MM.1S (cell line): ENCODE measurements at regions not wholly inside any gene's neighbourhood (a gene's known extent, or its start where the extent isn't known, plus 50 kb on each side); places are given as distances from the start of the nearest gene placed in this dataset.
A peak's percentile ranks its signal among the peaks of the same experiment; 100 is the strongest.

Experiments used
- DNase-seq: peaks from one replicate; pipeline ENCODE4 v3.0.0-alpha.2; 2015
- H2AFZ ChIP-seq: fragments of 300-600 bp; sonication (generic); 2 replicates; pipeline ENCODE4 v1.6.0; 2016; ENCODE audit warnings: antibody characterized with exemption, low read length
- H3F3A ChIP-seq: fragments of 300-600 bp; sonication (generic); 2 replicates; pipeline ENCODE4 v1.6.1; 2016; ENCODE audit warnings: mild to moderate bottlenecking, antibody characterized with exemption, low read length, moderate library complexity, mixed read lengths; ENCODE audit not compliant: insufficient read depth
- H3K27ac ChIP-seq: fragments of 300-600 bp; sonication (generic); 2 replicates; pipeline ENCODE4 v1.5.1; 2016; ENCODE audit warnings: mild to moderate bottlenecking, low read length
- H3K27me3 ChIP-seq: fragments of 300-600 bp; sonication (generic); replicated peaks from 2 replicates; pipeline ENCODE4 v1.6.0; 2016; ENCODE audit warnings: low read length; ENCODE audit not compliant: insufficient read depth
- H3K36me3 ChIP-seq: fragments of 300-600 bp; sonication (generic); replicated peaks from 2 replicates; pipeline ENCODE4 v1.6.1; 2016; ENCODE audit warnings: mild to moderate bottlenecking, low read length, mixed read lengths; ENCODE audit not compliant: insufficient read depth
- H3K4me1 ChIP-seq: fragments of 300-600 bp; sonication (generic); 2 replicates; pipeline ENCODE4 v1.6.1; 2016; ENCODE audit warnings: low read length, mixed read lengths
- H3K4me2 ChIP-seq: fragments of 300-600 bp; sonication (generic); 2 replicates; pipeline ENCODE4 v1.6.0; 2016; ENCODE audit warnings: low read depth, low read length
- H3K4me3 ChIP-seq: fragments of 300-600 bp; sonication (generic); 2 replicates; pipeline ENCODE4 v1.5.1; 2016; ENCODE audit warnings: low read length, mixed read lengths
- H3K79me2 ChIP-seq: fragments of 300-600 bp; sonication (generic); 2 replicates; pipeline ENCODE4 v1.6.1; 2016; ENCODE audit warnings: mixed run types, low read length, mixed read lengths
- H3K9ac ChIP-seq: fragments of 300-600 bp; sonication (generic); 2 replicates; pipeline ENCODE4 v1.6.1; 2016; ENCODE audit warnings: low read length, mixed read lengths
- H3K9me2 ChIP-seq: fragments of 300-600 bp; sonication (generic); replicated peaks from 2 replicates; pipeline ENCODE4 v1.6.1; 2016; ENCODE audit warnings: mild to moderate bottlenecking, low read length, mixed read lengths; ENCODE audit not compliant: insufficient read depth
- H3K9me3 ChIP-seq: fragments of 300-600 bp; sonication (generic); replicated peaks from 2 replicates; pipeline ENCODE4 v1.6.1; 2016; ENCODE audit warnings: mild to moderate bottlenecking, low read length, mixed read lengths; ENCODE audit not compliant: insufficient read depth
- H4K20me1 ChIP-seq: fragments of 300-600 bp; sonication (generic); 2 replicates; pipeline ENCODE4 v1.6.1; 2016; ENCODE audit warnings: mild to moderate bottlenecking, low read length, moderate library complexity, mixed read lengths; ENCODE audit not compliant: insufficient read depth
- EZH2 ChIP-seq: fragments of 300-600 bp; sonication (generic); optimal IDR thresholded peaks from 2 replicates; pipeline ENCODE3; 2017; ENCODE audit warnings: low read depth, mild to moderate bottlenecking, antibody characterized with exemption, low read length, mixed read lengths
- EZH2phosphoT487 ChIP-seq: fragments of 300-600 bp; sonication (generic); IDR thresholded peaks from 2 replicates; pipeline ENCODE4 v1.6.1; 2018; ENCODE audit warnings: antibody characterized with exemption, low read length
- TF ChIP-seq, protein P1 (sequence below): fragments of 300-600 bp; sonication (generic); IDR thresholded peaks from 2 replicates; pipeline ENCODE4 v1.5.1; 2016; ENCODE audit warnings: antibody characterized with exemption, low read length, mixed read lengths

GRCh38 chr4:107166181-107166580 is 130.1 kb upstream of the DKK2 start:
- H3K79me2 ChIP-seq, result no peaks in the 10 kb centered on the region
- no peak overlapping the region for H3K9ac ChIP-seq
- H3K9me2 ChIP-seq, result no peaks in the 10 kb centered on the region
- no peak overlapping the region for H2AFZ ChIP-seq
- H3K27me3 ChIP-seq, result no peaks in the 10 kb centered on the region
- no peak for TF ChIP-seq EZH2
- TF ChIP-seq, protein P1, sequence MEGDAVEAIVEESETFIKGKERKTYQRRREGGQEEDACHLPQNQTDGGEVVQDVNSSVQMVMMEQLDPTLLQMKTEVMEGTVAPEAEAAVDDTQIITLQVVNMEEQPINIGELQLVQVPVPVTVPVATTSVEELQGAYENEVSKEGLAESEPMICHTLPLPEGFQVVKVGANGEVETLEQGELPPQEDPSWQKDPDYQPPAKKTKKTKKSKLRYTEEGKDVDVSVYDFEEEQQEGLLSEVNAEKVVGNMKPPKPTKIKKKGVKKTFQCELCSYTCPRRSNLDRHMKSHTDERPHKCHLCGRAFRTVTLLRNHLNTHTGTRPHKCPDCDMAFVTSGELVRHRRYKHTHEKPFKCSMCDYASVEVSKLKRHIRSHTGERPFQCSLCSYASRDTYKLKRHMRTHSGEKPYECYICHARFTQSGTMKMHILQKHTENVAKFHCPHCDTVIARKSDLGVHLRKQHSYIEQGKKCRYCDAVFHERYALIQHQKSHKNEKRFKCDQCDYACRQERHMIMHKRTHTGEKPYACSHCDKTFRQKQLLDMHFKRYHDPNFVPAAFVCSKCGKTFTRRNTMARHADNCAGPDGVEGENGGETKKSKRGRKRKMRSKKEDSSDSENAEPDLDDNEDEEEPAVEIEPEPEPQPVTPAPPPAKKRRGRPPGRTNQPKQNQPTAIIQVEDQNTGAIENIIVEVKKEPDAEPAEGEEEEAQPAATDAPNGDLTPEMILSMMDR, result no peak
- no peak for TF ChIP-seq EZH2phosphoT487
- H3K36me3 ChIP-seq, result no peaks in the 10 kb centered on the region
- no peak overlapping the region for H3K27ac ChIP-seq
- no peaks in the 10 kb centered on the region for H4K20me1 ChIP-seq
- H3K4me1 ChIP-seq, result peaks cover 7% of the 10 kb centered on the region
- no peak for DNase-seq
- H3K4me3 ChIP-seq, result no peak overlapping the region
- no peak overlapping the region for H3K4me2 ChIP-seq
- no peaks in the 10 kb centered on the region for H3K9me3 ChIP-seq
- no peaks in the 10 kb centered on the region for H3F3A ChIP-seq

DNA sequence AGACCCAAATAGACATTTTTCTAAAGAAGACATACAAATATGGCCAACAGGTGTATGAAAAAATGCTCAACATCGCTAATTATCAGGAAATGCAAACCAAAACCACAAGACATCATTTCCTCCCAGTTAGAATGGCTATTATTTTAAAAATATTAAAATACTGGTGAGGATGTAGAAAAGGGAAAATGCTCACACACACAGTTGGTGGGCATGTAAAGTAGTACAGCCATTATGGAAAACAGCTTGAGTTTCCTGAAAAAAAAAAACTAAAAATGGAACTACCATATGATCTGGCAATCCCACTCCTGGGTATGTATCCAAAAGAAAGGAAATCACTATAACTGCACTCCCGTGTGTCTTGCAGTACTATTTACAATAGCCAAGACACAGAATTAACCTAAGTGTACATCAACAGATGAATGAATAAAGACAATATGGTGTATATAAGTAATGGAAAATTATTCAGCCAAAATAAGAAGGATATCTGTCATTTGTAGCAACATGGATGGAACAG is 128.9 kb upstream of the DKK2 start:
- H2AFZ ChIP-seq, result no peak overlapping the region
- no peaks in the 10 kb centered on the region for H3K27me3 ChIP-seq
- no peak overlapping the region for H3K4me2 ChIP-seq
- H3K9ac ChIP-seq, result no peak overlapping the region
- H3K27ac ChIP-seq, result no peak overlapping the region
- H3K9me3 ChIP-seq, result no peaks in the 10 kb centered on the region
- DNase-seq, result peak; percentile 39
- H4K20me1 ChIP-seq, result no peaks in the 10 kb centered on the region
- no peaks in the 10 kb centered on the region for H3K36me3 ChIP-seq
- peaks cover 7% of the 10 kb centered on the region for H3K4me1 ChIP-seq
- H3K9me2 ChIP-seq, result no peaks in the 10 kb centered on the region
- H3K79me2 ChIP-seq, result no peaks in the 10 kb centered on the region
- no peaks in the 10 kb centered on the region for H3F3A ChIP-seq
- TF ChIP-seq EZH2, result no peak
- no peak for TF ChIP-seq EZH2phosphoT487
- TF ChIP-seq, protein P1, result no peak
- H3K4me3 ChIP-seq, result no peak overlapping the region

DNA sequence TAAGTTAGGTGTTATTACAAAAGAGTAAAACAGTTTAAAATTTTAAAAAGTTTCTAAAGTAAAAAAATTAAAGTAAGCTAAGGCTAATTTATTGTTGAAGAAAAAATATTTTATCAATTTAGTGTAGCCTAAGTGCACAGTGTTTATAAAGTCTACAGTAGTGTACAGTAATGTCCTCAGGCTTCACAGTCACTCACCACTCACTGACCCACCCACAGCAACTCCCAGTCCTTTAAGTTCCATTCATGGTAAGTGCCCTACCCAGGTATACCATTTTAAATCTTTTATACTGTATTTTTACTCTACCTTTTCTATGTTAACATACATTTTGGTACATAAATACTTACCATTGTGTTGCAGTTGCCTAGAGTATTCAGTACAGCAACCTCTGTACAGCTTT is 120.3 kb upstream of the DKK2 start:
- Histone ChIP-seq H2AFZ (no peak overlapping the region), H3K4me2 (no peak overlapping the region), H4K20me1 (no peaks in the 10 kb centered on the region), H3K27ac (no peak overlapping the region), H3K36me3 (no peaks in the 10 kb centered on the region), H3K27me3 (no peaks in the 10 kb centered on the region), H3F3A (no peaks in the 10 kb centered on the region), H3K79me2 (no peaks in the 10 kb centered on the region), H3K4me3 (no peak overlapping the region), H3K9me3 (no peaks in the 10 kb centered on the region), H3K9ac (no peak overlapping the region), H3K4me1 (no peaks in the 10 kb centered on the region), H3K9me2 (no peaks in the 10 kb centered on the region)
- DNase-seq, result no peak
- TF ChIP-seq, protein P1, result no peak
- TF ChIP-seq EZH2 (no peak), EZH2phosphoT487 (no peak)
